H1 (cell line): ENCODE measurements at regions not wholly inside any gene's neighbourhood (a gene's known extent, or its start where the extent isn't known, plus 50 kb on each side); places are given as distances from the start of the nearest gene placed in this dataset.

ENCODE experiments used
- CHD2 ChIP-seq: IDR thresholded peaks from 2 replicates; pipeline ENCODE4 v1.6.1; 2012; ENCODE audit warnings: low read length, improper control_type of control experiment
- CTCF ChIP-seq, 3 experiments: IDR thresholded peaks; 1 replicate in 2 of 3; 2 replicates in 1 of 3; pipeline versions ENCODE4 v1.5.1 to v1.6.1; 2011; ENCODE audit warnings: low read length in 3 of 3, mild to moderate bottlenecking in 3 of 3, inconsistent platforms in 2 of 3, low read depth in 1 of 3, moderate library complexity in 1 of 3; ENCODE audit not compliant: insufficient read depth in 1 of 3; ENCODE audit errors: control extremely low read depth in 1 of 3
- EGR1 ChIP-seq: IDR thresholded peaks from 2 replicates; pipeline ENCODE4 v1.6.1; 2011; ENCODE audit warnings: low read depth, low read length, borderline replicate concordance
- EZH2 ChIP-seq: fragments of 200-600 bp; sonication (generic); IDR thresholded peaks from 2 replicates; pipeline ENCODE4 v1.7.1; 2012; ENCODE audit warnings: low read depth, mild to moderate bottlenecking, moderate library complexity, low read length, inconsistent platforms; ENCODE audit not compliant: severe bottlenecking
- JUND ChIP-seq: IDR thresholded peaks from 2 replicates; pipeline ENCODE4 v1.6.1; 2011; ENCODE audit warnings: mild to moderate bottlenecking, improper control_type of control experiment, low read length
- MAFK ChIP-seq: IDR thresholded peaks from 2 replicates; pipeline ENCODE4 v1.6.1; 2012; ENCODE audit warnings: low read depth, mild to moderate bottlenecking, improper control_type of control experiment, low read length
- POLR2A ChIP-seq, 2 experiments: IDR thresholded peaks; 1 replicate in 1 of 2; 2 replicates in 1 of 2; pipeline ENCODE4 v1.6.1; 2011; ENCODE audit warnings: low read depth in 2 of 2, low read length in 2 of 2, mild to moderate bottlenecking in 2 of 2; ENCODE audit errors: control extremely low read depth in 1 of 2
- POLR2AphosphoS5 ChIP-seq: IDR thresholded peaks from 2 replicates; pipeline ENCODE4 v1.6.1; 2011; ENCODE audit warnings: low read depth, low read length
- RAD21 ChIP-seq, 2 experiments: IDR thresholded peaks in 1 of 2; conservative IDR thresholded peaks in 1 of 2; 2 replicates each; pipeline ENCODE4 v1.6.1; 2011; ENCODE audit warnings: low read depth in 2 of 2, low read length in 2 of 2, improper control_type of control experiment in 1 of 2, inconsistent platforms in 1 of 2, mild to moderate bottlenecking in 1 of 2, moderate library complexity in 1 of 2
- RFX5 ChIP-seq: IDR thresholded peaks from 2 replicates; pipeline ENCODE4 v1.6.1; 2011; ENCODE audit warnings: low read depth, low read length, improper control_type of control experiment, borderline replicate concordance
- RXRA ChIP-seq: IDR thresholded peaks from 2 replicates; pipeline ENCODE4 v1.6.1; 2011; ENCODE audit warnings: low read depth, mild to moderate bottlenecking, low read length, moderate library complexity; ENCODE audit not compliant: insufficient read depth
- SP4 ChIP-seq: IDR thresholded peaks from 2 replicates; pipeline ENCODE4 v1.6.1; 2012; ENCODE audit warnings: low read length, inconsistent platforms
- TAF1 ChIP-seq: IDR thresholded peaks from 2 replicates; pipeline ENCODE4 v1.6.1; 2011; ENCODE audit warnings: mild to moderate bottlenecking, low read depth, low read length
- TEAD4 ChIP-seq: IDR thresholded peaks from 2 replicates; pipeline ENCODE4 v1.6.1; 2012; ENCODE audit warnings: low read depth, low read length, inconsistent platforms, mixed read lengths

- TF ChIP-seq EZH2 (no peak), JUND (no peak), RXRA (no peak), SP4 (no peak), CTCF (IDR thresholded peaks at IDR 0.05; ENCODE audit: control extremely low read depth in 1 of 3, insufficient read depth in 1 of 3, low read depth in 1 of 3, low read length in 3 of 3) (no peak), POLR2A (IDR thresholded peaks at IDR 0.05; ENCODE audit: control extremely low read depth in 1 of 2, low read depth in 2 of 2, low read length in 2 of 2) (no peak), EGR1 (no peak), POLR2AphosphoS5 (no peak), RAD21 (IDR thresholded peaks at IDR 0.05 in 1 of 2, conservative IDR thresholded peaks at IDR 0.05 in 1 of 2; ENCODE audit: low read depth in 2 of 2, low read length in 2 of 2) (no peak), CHD2 (no peak), TAF1 (no peak), TEAD4 (no peak), MAFK (no peak), RFX5 (no peak)
These were observed 420.7 kb downstream of the CTTN start for GRCh38 chr11:70819022-70819421.
